ENCODE measurements at regions not wholly inside any gene's neighbourhood (a gene's known extent, or its start where the extent isn't known, plus 50 kb on each side); places are given as distances from the start of the nearest gene placed in this dataset.

GRCh38 chr3:84109911-84110310 lies 848.9 kb upstream of the CADM2 start:
- Histone ChIP-seq H3K27me3 (replicated peaks) (no peaks in the 10 kb centered on the region), H3K4me3 (ENCODE audit: low read depth, low read length) (no peak overlapping the region), H3K36me3 (replicated peaks) (no peaks in the 10 kb centered on the region), H3K27ac (no peak overlapping the region)
- DNase-seq = no peak
- no peak for TF ChIP-seq CTCF (IDR thresholded peaks at IDR 0.05; ENCODE audit: low read depth, low read length, missing control alignments)
- in situ Hi-C loops (cut with HindIII; ENCODE audit: low pct_ligation_motif_present, low sequenced_read_pairs) = no loop called here

- no peaks in the 10 kb centered on the region for H3K27me3 ChIP-seq (replicated peaks)
- in situ Hi-C loops (cut with HindIII; ENCODE audit: low pct_ligation_motif_present, low sequenced_read_pairs) = no loop called here
- DNase-seq = no peak
- no peaks in the 10 kb centered on the region for H3K36me3 ChIP-seq (replicated peaks)
- H3K27ac ChIP-seq = no peak overlapping the region
- no peak overlapping the region for H3K4me3 ChIP-seq (ENCODE audit: low read depth, low read length)
- TF ChIP-seq CTCF (IDR thresholded peaks at IDR 0.05; ENCODE audit: low read depth, low read length, missing control alignments) = no peak
Measured at GRCh38 chr3:84110787-84111186, 848.0 kb upstream of the CADM2 start.

GRCh38 chr3:84125201-84125721 lies 833.5 kb upstream of the CADM2 start:
- in situ Hi-C loops (cut with HindIII; ENCODE audit: low pct_ligation_motif_present, low sequenced_read_pairs) = no loop called here
- no peak overlapping the region for H3K27ac ChIP-seq
- TF ChIP-seq CTCF (IDR thresholded peaks at IDR 0.05; ENCODE audit: low read depth, low read length, missing control alignments) = no peak
- no peak overlapping the region for H3K4me3 ChIP-seq (ENCODE audit: low read depth, low read length)
- H3K27me3 ChIP-seq (replicated peaks) = no peaks in the 10 kb centered on the region
- no peaks in the 10 kb centered on the region for H3K36me3 ChIP-seq (replicated peaks)
- DNase-seq = no peak

- no peak overlapping the region for H3K27ac ChIP-seq
- no peak for TF ChIP-seq CTCF (IDR thresholded peaks at IDR 0.05; ENCODE audit: low read depth, low read length, missing control alignments)
- no peaks in the 10 kb centered on the region for H3K27me3 ChIP-seq (replicated peaks)
- no peak for DNase-seq
- no peaks in the 10 kb centered on the region for H3K36me3 ChIP-seq (replicated peaks)
- H3K4me3 ChIP-seq (ENCODE audit: low read depth, low read length) = no peak overlapping the region
- in situ Hi-C loops (cut with HindIII; ENCODE audit: low pct_ligation_motif_present, low sequenced_read_pairs) = no loop called here
Measured at GRCh38 chr3:84125760-84126159, 833.0 kb upstream of the CADM2 start.

- no peaks in the 10 kb centered on the region for H3K27me3 ChIP-seq (replicated peaks)
- no peak overlapping the region for H3K4me3 ChIP-seq (ENCODE audit: low read depth, low read length)
- TF ChIP-seq CTCF (IDR thresholded peaks at IDR 0.05; ENCODE audit: low read depth, low read length, missing control alignments) = no peak
- H3K36me3 ChIP-seq (replicated peaks) = no peaks in the 10 kb centered on the region
- DNase-seq = no peak
- in situ Hi-C loops (cut with HindIII; ENCODE audit: low pct_ligation_motif_present, low sequenced_read_pairs) = no loop called here
- no peak overlapping the region for H3K27ac ChIP-seq
Measured at GRCh38 chr3:84126160-84126559, 832.6 kb upstream of the CADM2 start.

GRCh38 chr3:84128024-84128423 lies 830.8 kb upstream of the CADM2 start:
- Histone ChIP-seq H3K27ac (no peak overlapping the region), H3K27me3 (replicated peaks) (no peaks in the 10 kb centered on the region), H3K4me3 (ENCODE audit: low read depth, low read length) (no peak overlapping the region), H3K36me3 (replicated peaks) (no peaks in the 10 kb centered on the region)
- DNase-seq = no peak
- no peak for TF ChIP-seq CTCF (IDR thresholded peaks at IDR 0.05; ENCODE audit: low read depth, low read length, missing control alignments)
- in situ Hi-C loops (cut with HindIII; ENCODE audit: low pct_ligation_motif_present, low sequenced_read_pairs) = no loop called here

Data from brain microvascular endothelial cell (primary cell).